Nephron (organoid): ENCODE measurements at regions not wholly inside any gene's neighbourhood (a gene's known extent, or its start where the extent isn't known, plus 50 kb on each side); places are given as distances from the start of the nearest gene placed in this dataset.
A peak's percentile ranks its signal among the peaks of the same experiment; 100 is the strongest.
"Not testable (repeated sequence)": the region's sequence is repeated elsewhere in the genome, so short reads cannot be mapped to it uniquely, and the experiment has no call there.

ENCODE experiments used
- H3K27ac Mint-ChIP-seq, 3 experiments: 2 replicates each; pipeline ENCODE4 v1.8.0; 2020; ENCODE audit warnings: mixed read lengths in 3 of 3, mild to moderate bottlenecking in 2 of 3, moderate library complexity in 1 of 3
- H3K27me3 Mint-ChIP-seq: 2 replicates; pipeline ENCODE4 v1.8.0; 2021; ENCODE audit warnings: low read depth, mild to moderate bottlenecking, moderate library complexity, mixed read lengths
- H3K36me3 Mint-ChIP-seq: 2 replicates; pipeline ENCODE4 v1.8.0; 2020; ENCODE audit warnings: low read depth, mixed read lengths
- H3K4me1 Mint-ChIP-seq: 2 replicates; pipeline ENCODE4 v1.8.0; 2020; ENCODE audit warnings: mixed read lengths
- H3K4me3 Mint-ChIP-seq, 3 experiments: 2 replicates each; pipeline ENCODE4 v1.8.0; 2020; ENCODE audit warnings: mild to moderate bottlenecking in 3 of 3, mixed read lengths in 3 of 3, moderate library complexity in 2 of 3
- H3K9me3 Mint-ChIP-seq: 2 replicates; pipeline ENCODE4 v1.8.0; 2020; ENCODE audit warnings: mixed read lengths
- TF ChIP-seq, protein P1 (sequence below), 3 experiments: fragments of 200-600 bp; sonication (generic); IDR thresholded peaks; one replicate each; pipeline ENCODE4 v1.5.0; 2021; ENCODE audit warnings: antibody characterized with exemption in 3 of 3; ENCODE audit not compliant: unreplicated experiment in 3 of 3

DNA sequence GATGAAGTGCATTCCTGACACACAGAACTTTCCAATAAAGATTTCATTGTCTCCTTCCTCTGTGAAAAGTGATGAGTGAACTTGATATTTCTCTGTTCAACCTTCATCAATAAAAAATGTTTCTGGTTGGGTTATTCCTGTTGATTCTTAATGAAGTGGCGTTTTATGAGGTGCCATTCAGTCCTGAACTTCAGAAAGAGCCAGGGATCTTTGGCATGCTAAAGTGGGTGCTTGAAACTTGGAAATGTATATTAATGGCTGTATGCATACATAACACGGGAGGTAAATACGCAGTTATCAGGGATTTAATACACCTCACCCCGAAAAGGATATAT is 151.6 kb downstream of the ACTR3B start:
- no peaks in the 10 kb centered on the region for H3K36me3 Mint-ChIP-seq
- H3K27me3 Mint-ChIP-seq: no peaks in the 10 kb centered on the region

DNA sequence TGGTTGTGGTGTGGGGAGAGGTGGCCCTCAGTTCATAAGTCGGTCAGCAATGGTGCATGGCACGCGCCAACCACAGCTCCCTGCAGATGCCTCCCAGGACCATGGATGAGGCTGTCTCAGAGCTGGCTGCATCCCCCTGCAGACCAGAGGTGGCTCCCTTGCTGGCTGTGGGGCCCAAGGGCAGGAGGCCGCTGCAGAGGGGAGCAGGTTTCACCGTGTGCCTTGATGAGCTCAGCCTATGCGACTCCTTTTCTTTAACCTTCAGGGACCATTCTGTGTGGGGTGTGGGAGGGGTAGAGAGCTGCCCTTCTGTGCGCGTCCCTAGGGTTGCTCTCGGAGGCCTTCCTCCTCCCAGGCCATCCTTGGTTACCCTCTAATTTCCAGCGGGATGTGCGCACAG is 152.4 kb downstream of the ACTR3B start:
- Mint-ChIP-seq H3K36me3 (no peaks in the 10 kb centered on the region), H3K4me1 (peaks cover 10% of the 10 kb centered on the region), H3K27ac (no peak overlapping the region), H3K27me3 (no peaks in the 10 kb centered on the region), H3K4me3 (no peak overlapping the region), H3K9me3 (no peaks in the 10 kb centered on the region)
- TF ChIP-seq, protein P1, sequence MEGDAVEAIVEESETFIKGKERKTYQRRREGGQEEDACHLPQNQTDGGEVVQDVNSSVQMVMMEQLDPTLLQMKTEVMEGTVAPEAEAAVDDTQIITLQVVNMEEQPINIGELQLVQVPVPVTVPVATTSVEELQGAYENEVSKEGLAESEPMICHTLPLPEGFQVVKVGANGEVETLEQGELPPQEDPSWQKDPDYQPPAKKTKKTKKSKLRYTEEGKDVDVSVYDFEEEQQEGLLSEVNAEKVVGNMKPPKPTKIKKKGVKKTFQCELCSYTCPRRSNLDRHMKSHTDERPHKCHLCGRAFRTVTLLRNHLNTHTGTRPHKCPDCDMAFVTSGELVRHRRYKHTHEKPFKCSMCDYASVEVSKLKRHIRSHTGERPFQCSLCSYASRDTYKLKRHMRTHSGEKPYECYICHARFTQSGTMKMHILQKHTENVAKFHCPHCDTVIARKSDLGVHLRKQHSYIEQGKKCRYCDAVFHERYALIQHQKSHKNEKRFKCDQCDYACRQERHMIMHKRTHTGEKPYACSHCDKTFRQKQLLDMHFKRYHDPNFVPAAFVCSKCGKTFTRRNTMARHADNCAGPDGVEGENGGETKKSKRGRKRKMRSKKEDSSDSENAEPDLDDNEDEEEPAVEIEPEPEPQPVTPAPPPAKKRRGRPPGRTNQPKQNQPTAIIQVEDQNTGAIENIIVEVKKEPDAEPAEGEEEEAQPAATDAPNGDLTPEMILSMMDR (IDR thresholded peaks at IDR 0.05; ENCODE audit: unreplicated experiment in 3 of 3): no peak

More for the DNA sequence above, 151.6 kb downstream of the ACTR3B start:
- TF ChIP-seq, protein P1 (IDR thresholded peaks at IDR 0.05; ENCODE audit: unreplicated experiment in 3 of 3): no peak
- H3K27ac Mint-ChIP-seq: peak overlapping the region in 2 of 3 experiments; percentile 4 to 90
- H3K9me3 Mint-ChIP-seq: no peaks in the 10 kb centered on the region
- no peak overlapping the region for H3K4me3 Mint-ChIP-seq
- H3K4me1 Mint-ChIP-seq: peaks cover 11% of the 10 kb centered on the region

DNA sequence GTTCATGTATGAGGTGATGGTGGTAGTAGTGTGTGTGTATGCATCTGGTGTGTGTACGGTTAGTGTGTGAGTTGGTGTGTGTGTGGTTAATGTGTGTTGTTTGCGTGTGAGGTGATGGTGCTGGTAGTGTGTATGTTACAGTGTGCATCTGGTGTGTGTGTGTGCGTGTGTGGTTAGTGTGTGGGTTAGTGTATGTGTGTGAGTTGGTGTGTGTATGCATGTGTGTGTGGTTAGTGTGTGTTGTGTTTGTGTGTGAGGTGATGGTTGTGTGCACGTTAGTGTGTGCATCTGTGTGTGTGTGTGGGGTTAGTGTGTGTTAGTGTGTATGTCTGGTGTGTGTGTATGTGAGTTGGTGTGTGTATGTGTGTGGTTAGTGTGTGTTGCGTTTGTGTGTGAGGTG is 153.0 kb downstream of the ACTR3B start:
- no peaks in the 10 kb centered on the region for H3K27me3 Mint-ChIP-seq
- H3K4me1 Mint-ChIP-seq: peaks cover 10% of the 10 kb centered on the region
- H3K9me3 Mint-ChIP-seq: no peaks in the 10 kb centered on the region
- no peak overlapping the region for H3K4me3 Mint-ChIP-seq
- H3K36me3 Mint-ChIP-seq: no peaks in the 10 kb centered on the region
- TF ChIP-seq, protein P1 (IDR thresholded peaks at IDR 0.05; ENCODE audit: unreplicated experiment in 3 of 3): no peak
- H3K27ac Mint-ChIP-seq: no peak overlapping the region

DNA sequence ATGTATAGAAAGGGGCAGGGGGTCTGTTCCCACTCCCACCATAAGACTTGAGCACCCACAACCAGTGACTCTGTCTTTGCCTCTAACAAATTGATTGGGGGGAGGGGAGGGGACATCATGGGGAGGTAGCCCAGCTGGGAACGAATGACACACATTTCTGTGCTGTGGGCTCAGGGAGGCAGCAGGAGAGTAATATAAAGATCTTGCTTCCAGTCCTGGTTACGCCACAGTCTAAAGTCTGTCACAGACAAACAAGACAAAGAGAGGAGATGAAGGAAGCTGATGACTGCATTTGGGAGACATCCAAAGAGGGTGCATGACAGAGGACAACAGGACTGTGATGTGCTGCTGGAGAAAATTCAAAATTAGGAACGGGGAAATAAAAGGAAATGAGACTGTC is 153.9 kb downstream of the ACTR3B start:
- no peak overlapping the region for H3K27ac Mint-ChIP-seq
- H3K9me3 Mint-ChIP-seq: no peaks in the 10 kb centered on the region
- no peak overlapping the region for H3K4me3 Mint-ChIP-seq
- no peaks in the 10 kb centered on the region for H3K36me3 Mint-ChIP-seq
- TF ChIP-seq, protein P1 (IDR thresholded peaks at IDR 0.05; ENCODE audit: unreplicated experiment in 3 of 3): no peak
- no peaks in the 10 kb centered on the region for H3K27me3 Mint-ChIP-seq
- peaks cover 10% of the 10 kb centered on the region for H3K4me1 Mint-ChIP-seq

DNA sequence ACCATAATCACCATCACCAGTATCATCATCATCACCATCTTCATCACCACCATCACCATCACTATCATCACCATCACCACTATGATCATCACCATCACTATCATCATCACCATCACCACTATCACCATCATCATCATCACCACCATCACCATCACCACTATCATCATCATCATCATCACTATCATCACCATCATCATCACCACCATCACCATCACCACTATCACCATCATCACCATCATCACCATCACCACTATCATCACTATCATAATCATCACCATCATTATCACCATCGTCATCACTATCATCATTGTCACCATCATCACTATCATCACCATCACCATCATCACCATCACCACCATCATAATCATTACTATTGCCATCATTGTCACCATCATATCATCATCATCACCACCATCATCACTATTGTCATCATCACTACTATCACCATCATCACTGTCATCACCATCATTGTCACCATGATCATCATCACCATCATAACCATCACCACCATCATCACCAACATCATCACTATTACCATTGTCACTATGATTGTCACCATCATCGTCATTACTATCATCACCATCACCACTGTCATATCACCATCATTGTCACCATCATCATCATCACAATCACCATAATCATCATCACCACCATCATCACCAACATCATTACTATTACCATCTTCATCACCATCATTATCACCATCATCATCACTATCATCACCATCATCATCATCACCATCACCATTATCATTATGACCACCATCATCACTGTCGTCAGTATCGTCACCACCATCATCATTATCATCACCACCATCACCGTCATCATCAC is 154.7 kb downstream of the ACTR3B start:
- no peak overlapping the region for H3K27ac Mint-ChIP-seq
- H3K9me3 Mint-ChIP-seq: no peaks in the 10 kb centered on the region
- H3K4me3 Mint-ChIP-seq: no peak overlapping the region
- H3K27me3 Mint-ChIP-seq: no peaks in the 10 kb centered on the region
- TF ChIP-seq, protein P1 (IDR thresholded peaks at IDR 0.05; ENCODE audit: unreplicated experiment in 3 of 3): no peak
- no peaks in the 10 kb centered on the region for H3K36me3 Mint-ChIP-seq
- peaks cover 10% of the 10 kb centered on the region for H3K4me1 Mint-ChIP-seq

DNA sequence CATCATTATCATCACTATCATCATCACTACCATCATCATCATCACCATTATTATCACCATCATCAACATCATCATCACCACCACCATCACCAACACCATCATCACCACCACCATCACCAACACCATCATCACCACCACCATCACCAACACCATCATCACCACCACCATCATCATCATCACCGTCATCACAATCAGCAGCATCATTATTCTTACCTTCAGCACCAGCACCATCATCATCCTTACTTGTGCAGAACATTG is 155.2 kb downstream of the ACTR3B start:
- H3K36me3 Mint-ChIP-seq, H3K27me3 Mint-ChIP-seq, H3K4me1 Mint-ChIP-seq, H3K4me3 Mint-ChIP-seq, H3K9me3 Mint-ChIP-seq, H3K27ac Mint-ChIP-seq: not testable (repeated sequence)
